ENCODE measurements at regions not wholly inside any gene's neighbourhood (a gene's known extent, or its start where the extent isn't known, plus 50 kb on each side); places are given as distances from the start of the nearest gene placed in this dataset.

DNA sequence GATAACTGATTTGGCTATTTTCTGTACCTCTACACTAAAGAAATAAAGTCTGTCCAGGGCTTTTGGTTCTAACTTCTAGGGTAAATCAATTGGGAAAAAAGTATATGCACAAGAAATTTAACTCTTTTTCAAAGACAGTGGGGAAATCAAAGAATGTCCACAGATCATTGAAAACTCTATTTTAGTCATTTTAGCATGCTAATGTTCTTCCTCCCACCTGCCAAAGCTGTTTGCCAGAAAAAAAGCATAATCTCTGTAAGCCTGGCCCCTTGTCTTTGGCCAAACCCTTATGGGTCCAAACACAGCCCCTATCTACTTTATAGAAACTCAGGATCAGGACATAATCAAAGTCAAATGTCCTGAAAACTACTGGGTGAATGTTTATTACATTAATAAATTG is 302.2 kb upstream of the ESRRG start:
- peaks cover 13 to 27% of the 10 kb centered on the region in 2 donors for H3K4me1 ChIP-seq (ENCODE audit: control insufficient read depth in 1 of 2, low read depth in 2 of 2)
- H3K27me3 ChIP-seq (replicated peaks; ENCODE audit: insufficient read depth) = no peaks in the 10 kb centered on the region
- H3K9me3 ChIP-seq = no peaks in the 10 kb centered on the region
- no peaks in the 10 kb centered on the region for H3K36me3 ChIP-seq
- DNase-seq (ENCODE audit: low spot score) (no peak), ATAC-seq (ENCODE audit: insufficient number of reproducible peaks, low FRiP score, low read depth) (no peak)
- TF ChIP-seq, protein P1, sequence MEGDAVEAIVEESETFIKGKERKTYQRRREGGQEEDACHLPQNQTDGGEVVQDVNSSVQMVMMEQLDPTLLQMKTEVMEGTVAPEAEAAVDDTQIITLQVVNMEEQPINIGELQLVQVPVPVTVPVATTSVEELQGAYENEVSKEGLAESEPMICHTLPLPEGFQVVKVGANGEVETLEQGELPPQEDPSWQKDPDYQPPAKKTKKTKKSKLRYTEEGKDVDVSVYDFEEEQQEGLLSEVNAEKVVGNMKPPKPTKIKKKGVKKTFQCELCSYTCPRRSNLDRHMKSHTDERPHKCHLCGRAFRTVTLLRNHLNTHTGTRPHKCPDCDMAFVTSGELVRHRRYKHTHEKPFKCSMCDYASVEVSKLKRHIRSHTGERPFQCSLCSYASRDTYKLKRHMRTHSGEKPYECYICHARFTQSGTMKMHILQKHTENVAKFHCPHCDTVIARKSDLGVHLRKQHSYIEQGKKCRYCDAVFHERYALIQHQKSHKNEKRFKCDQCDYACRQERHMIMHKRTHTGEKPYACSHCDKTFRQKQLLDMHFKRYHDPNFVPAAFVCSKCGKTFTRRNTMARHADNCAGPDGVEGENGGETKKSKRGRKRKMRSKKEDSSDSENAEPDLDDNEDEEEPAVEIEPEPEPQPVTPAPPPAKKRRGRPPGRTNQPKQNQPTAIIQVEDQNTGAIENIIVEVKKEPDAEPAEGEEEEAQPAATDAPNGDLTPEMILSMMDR (IDR thresholded peaks at IDR 0.05) = no peak
- no peak overlapping the region for H3K4me3 ChIP-seq
- H3K27ac ChIP-seq = no peak overlapping the region

DNA sequence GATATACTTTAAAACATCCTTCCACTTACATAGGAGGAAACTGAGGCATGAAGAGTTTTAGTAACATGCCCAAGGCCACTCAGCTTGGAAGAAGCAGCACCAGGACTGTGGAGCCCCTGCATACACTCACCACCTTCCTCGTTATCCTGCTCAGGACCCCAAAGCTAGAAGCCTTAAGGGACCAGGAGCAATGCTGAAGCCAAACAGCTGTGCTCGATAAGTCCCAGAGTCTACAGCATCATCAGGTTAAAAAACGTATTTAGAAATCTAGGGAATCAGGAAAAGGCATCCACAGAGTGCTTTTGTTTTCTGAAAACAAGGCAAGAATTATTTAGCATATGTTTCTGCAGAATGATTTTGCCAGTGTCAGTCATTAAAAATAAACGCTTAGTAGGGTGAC is 301.7 kb upstream of the ESRRG start:
- no peaks in the 10 kb centered on the region for H3K36me3 ChIP-seq
- TF ChIP-seq, protein P1 (IDR thresholded peaks at IDR 0.05) = no peak
- peaks cover 9 to 22% of the 10 kb centered on the region in 2 donors for H3K4me1 ChIP-seq (ENCODE audit: control insufficient read depth in 1 of 2, low read depth in 2 of 2)
- H3K9me3 ChIP-seq = no peaks in the 10 kb centered on the region
- H3K4me3 ChIP-seq = no peak overlapping the region
- H3K27ac ChIP-seq = no peak overlapping the region
- no peaks in the 10 kb centered on the region for H3K27me3 ChIP-seq (replicated peaks; ENCODE audit: insufficient read depth)
- no peak for DNase-seq (ENCODE audit: low spot score)
- ATAC-seq (ENCODE audit: insufficient number of reproducible peaks, low FRiP score, low read depth) = no peak

DNA sequence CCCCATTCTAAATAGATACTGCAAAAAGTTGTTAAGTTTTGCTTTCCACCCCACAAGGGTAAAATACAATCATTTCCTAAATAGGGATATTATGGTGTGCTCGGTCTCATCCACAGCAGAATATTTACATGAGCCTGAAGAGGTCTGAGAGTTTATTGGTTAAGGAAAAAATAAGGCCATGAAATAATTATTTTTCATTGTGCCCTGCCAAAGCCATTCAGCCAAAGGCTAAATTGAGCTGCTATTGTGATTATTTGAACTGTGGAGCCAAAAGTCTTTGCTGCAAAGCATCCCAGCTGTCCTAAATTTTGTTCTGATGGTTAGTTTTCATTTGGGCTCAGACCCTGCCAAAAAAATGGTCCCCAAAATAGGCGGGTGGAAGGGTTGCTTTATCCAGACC is 298.7 kb upstream of the ESRRG start:
- H3K9me3 ChIP-seq = no peaks in the 10 kb centered on the region
- ATAC-seq (ENCODE audit: insufficient number of reproducible peaks, low FRiP score, low read depth) (no peak), DNase-seq (ENCODE audit: low spot score) (no peak)
- no peaks in the 10 kb centered on the region for H3K36me3 ChIP-seq
- TF ChIP-seq, protein P1 (IDR thresholded peaks at IDR 0.05) = no peak
- no peaks in the 10 kb centered on the region for H3K27me3 ChIP-seq (replicated peaks; ENCODE audit: insufficient read depth)
- no peak overlapping the region for H3K4me3 ChIP-seq
- no peaks in the 10 kb centered on the region for H3K4me1 ChIP-seq (ENCODE audit: control insufficient read depth in 1 of 2, low read depth in 2 of 2)
- no peak overlapping the region for H3K27ac ChIP-seq

DNA sequence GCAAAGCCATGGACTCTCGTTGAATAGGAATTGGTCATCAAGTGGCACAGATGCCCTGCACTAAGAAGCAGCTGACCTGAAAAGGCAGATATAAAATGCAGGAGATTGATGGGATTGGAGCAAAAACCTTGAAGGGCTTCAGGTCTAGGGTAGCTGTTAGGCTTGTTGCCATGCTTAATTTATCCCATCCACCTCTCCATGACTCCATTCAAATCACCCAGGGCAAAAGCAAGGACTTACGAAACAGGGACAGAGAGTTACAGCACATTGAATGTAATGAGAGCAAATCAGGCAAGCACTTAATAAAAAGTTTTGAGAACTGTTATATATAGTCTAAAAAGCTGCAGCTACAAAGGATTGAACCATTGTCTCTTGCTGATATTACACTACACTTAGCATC is 298.2 kb upstream of the ESRRG start:
- DNase-seq (ENCODE audit: low spot score) = no peak
- Histone ChIP-seq H3K27ac (no peak overlapping the region), H3K9me3 (no peaks in the 10 kb centered on the region), H3K36me3 (no peaks in the 10 kb centered on the region), H3K4me3 (no peak overlapping the region), H3K27me3 (replicated peaks; ENCODE audit: insufficient read depth) (no peaks in the 10 kb centered on the region), H3K4me1 (ENCODE audit: control insufficient read depth in 1 of 2, low read depth in 2 of 2) (no peaks in the 10 kb centered on the region)
- ATAC-seq (ENCODE audit: insufficient number of reproducible peaks, low FRiP score, low read depth) = no peak
- TF ChIP-seq, protein P1 (IDR thresholded peaks at IDR 0.05) = no peak

DNA sequence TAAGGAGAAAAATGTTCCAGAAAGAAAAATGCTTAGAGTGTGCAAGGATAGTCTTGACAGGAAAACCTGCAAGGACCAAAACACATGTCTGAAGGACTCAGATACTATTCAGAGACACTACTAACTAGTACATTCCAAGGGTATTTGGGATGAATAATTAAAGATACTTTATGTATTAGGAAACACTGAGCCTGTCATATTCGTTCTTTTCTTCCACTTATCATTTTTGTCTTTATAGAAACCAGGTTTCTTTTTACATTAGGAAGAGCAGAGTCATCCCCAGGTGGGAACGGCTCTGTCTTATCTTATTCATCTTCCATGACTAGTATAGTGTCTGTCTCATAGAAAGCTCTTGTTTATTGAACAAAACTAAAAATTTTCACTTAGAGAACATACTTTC is 296.2 kb upstream of the ESRRG start:
- no peak overlapping the region for H3K4me3 ChIP-seq
- H3K27ac ChIP-seq = no peak overlapping the region
- no peaks in the 10 kb centered on the region for H3K27me3 ChIP-seq (replicated peaks; ENCODE audit: insufficient read depth)
- TF ChIP-seq, protein P1 (IDR thresholded peaks at IDR 0.05) = no peak
- H3K9me3 ChIP-seq = no peaks in the 10 kb centered on the region
- H3K36me3 ChIP-seq = no peaks in the 10 kb centered on the region
- ATAC-seq (ENCODE audit: insufficient number of reproducible peaks, low FRiP score, low read depth) (no peak), DNase-seq (ENCODE audit: low spot score) (no peak)
- H3K4me1 ChIP-seq (ENCODE audit: control insufficient read depth in 1 of 2, low read depth in 2 of 2) = no peaks in the 10 kb centered on the region

Data from thoracic aorta (tissue), 2 donors.